Left renal cortex interstitium (tissue), 4 donors: ENCODE measurements at regions not wholly inside any gene's neighbourhood (a gene's known extent, or its start where the extent isn't known, plus 50 kb on each side); places are given as distances from the start of the nearest gene placed in this dataset.

Source experiments
- DNase-seq, 4 donors: peaks; one replicate each; pipeline ENCODE4 v3.0.0-alpha.2; 2013; ENCODE audit warnings: low read depth in 4 of 4, low spot score in 2 of 4, missing footprints in 1 of 4

- peak; percentile 26 to 60 (median 34) for DNase-seq
These were observed 91.6 kb downstream of the TMX3 start for GRCh38 chr18:68623342-68623741.

GRCh38 chr18:68611311-68611710 is 103.6 kb downstream of the TMX3 start:
- DNase-seq: no peak

GRCh38 chr18:68608851-68609490 is 105.9 kb downstream of the TMX3 start:
- no peak for DNase-seq

GRCh38 chr18:68607852-68608251 is 107.1 kb downstream of the TMX3 start:
- no peak for DNase-seq

GRCh38 chr18:68604256-68604655 is 110.7 kb downstream of the TMX3 start:
- DNase-seq: no peak

- no peak for DNase-seq
These were observed 118.9 kb downstream of the TMX3 start for GRCh38 chr18:68596016-68596415.

- no peak for DNase-seq
These were observed 126.7 kb downstream of the TMX3 start for GRCh38 chr18:68588169-68588568.

- no peak for DNase-seq
These were observed 131.2 kb downstream of the TMX3 start for GRCh38 chr18:68583685-68584084.

- DNase-seq: no peak
These were observed 140.6 kb downstream of the TMX3 start for GRCh38 chr18:68574311-68574710.

- DNase-seq: no peak
These were observed 145.0 kb downstream of the TMX3 start for GRCh38 chr18:68569936-68570335.

GRCh38 chr18:68568364-68569155 is 146.3 kb downstream of the TMX3 start:
- no peak for DNase-seq

GRCh38 chr18:68566991-68567390 is 147.9 kb downstream of the TMX3 start:
- DNase-seq: no peak

GRCh38 chr18:68564961-68565360 is 149.9 kb downstream of the TMX3 start:
- DNase-seq: peak in 1 of 4 donors; percentile 8

- no peak for DNase-seq
These were observed 150.6 kb downstream of the TMX3 start for GRCh38 chr18:68564351-68564750.

- no peak for DNase-seq
These were observed 154.8 kb downstream of the TMX3 start for GRCh38 chr18:68560128-68560527.

GRCh38 chr18:68557183-68557582 is 157.7 kb downstream of the TMX3 start:
- no peak for DNase-seq

GRCh38 chr18:68555879-68556301 is 159.0 kb downstream of the TMX3 start:
- DNase-seq: no peak

- DNase-seq: no peak
These were observed 165.7 kb downstream of the TMX3 start for GRCh38 chr18:68548904-68549870.

- no peak for DNase-seq
These were observed 171.6 kb downstream of the TMX3 start for GRCh38 chr18:68543344-68543743.

GRCh38 chr18:68542846-68543245 is 172.1 kb downstream of the TMX3 start:
- no peak for DNase-seq

GRCh38 chr18:68533641-68534040 is 181.3 kb downstream of the TMX3 start:
- DNase-seq: no peak
